ENCODE measurements at regions not wholly inside any gene's neighbourhood (a gene's known extent, or its start where the extent isn't known, plus 50 kb on each side); places are given as distances from the start of the nearest gene placed in this dataset.

DNA sequence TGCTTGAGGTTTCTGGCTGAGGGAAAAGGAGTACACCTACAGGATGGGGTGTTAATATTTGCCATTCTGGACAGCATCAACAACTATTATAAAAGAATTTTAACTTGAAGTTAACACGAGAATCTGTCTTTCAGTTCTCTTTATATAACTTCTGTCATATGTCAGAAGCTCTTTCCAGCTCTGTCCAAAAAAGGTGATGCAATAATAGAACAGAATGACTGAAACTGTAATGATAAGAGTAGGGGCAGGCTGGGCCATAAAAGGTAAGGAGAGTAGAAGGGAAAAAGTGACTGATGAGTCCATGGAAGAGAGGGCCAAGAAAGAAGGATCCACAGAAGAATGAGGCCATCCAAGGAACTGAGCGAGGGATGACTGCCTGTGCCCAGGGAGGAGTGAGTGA, 966.7 kb upstream of the FBXO33 start:
- TF ChIP-seq, protein P1, sequence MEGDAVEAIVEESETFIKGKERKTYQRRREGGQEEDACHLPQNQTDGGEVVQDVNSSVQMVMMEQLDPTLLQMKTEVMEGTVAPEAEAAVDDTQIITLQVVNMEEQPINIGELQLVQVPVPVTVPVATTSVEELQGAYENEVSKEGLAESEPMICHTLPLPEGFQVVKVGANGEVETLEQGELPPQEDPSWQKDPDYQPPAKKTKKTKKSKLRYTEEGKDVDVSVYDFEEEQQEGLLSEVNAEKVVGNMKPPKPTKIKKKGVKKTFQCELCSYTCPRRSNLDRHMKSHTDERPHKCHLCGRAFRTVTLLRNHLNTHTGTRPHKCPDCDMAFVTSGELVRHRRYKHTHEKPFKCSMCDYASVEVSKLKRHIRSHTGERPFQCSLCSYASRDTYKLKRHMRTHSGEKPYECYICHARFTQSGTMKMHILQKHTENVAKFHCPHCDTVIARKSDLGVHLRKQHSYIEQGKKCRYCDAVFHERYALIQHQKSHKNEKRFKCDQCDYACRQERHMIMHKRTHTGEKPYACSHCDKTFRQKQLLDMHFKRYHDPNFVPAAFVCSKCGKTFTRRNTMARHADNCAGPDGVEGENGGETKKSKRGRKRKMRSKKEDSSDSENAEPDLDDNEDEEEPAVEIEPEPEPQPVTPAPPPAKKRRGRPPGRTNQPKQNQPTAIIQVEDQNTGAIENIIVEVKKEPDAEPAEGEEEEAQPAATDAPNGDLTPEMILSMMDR (IDR thresholded peaks at IDR 0.05) = no peak
- TF ChIP-seq JUNB (IDR thresholded peaks at IDR 0.05) (no peak), RNF2 (IDR thresholded peaks at IDR 0.05; ENCODE audit: borderline replicate concordance, low read depth) (no peak), POLR2AphosphoS2 (conservative IDR thresholded peaks at IDR 0.05; ENCODE audit: low read length) (no peak)

Data from A549 (cell line).